ENCODE measurements at regions not wholly inside any gene's neighbourhood (a gene's known extent, or its start where the extent isn't known, plus 50 kb on each side); places are given as distances from the start of the nearest gene placed in this dataset.
"Not testable (repeated sequence)": the region's sequence is repeated elsewhere in the genome, so short reads cannot be mapped to it uniquely, and the experiment has no call there.

DNA sequence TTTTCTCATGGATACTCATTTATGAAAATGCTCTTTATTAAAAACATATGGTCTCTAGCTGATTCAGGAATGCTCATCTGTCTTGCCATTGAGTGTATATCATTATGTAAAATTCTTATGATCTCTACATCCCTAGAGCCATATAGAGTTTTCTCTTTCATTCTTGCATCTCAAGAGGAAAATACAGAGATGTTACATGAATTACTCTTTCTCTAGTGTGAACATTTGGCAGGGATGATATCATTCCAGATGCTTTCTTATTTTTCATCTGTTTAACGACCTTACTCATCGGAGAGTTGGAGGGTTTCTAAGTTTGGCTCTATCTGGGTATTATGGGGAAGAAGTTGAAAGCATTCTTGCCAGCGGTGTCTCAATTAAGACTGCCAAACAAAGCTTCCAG, 202.9 kb upstream of the SLC7A11 start:
- peaks cover 4% of the 10 kb centered on the region; the same call in 1 of the 2 replicates for H3K9me3 ChIP-seq (ENCODE audit: control insufficient read depth, insufficient read depth, low read length)
- DNase-seq (ENCODE audit: low read depth, low spot score), result no peak
- H3K27ac ChIP-seq (ENCODE audit: low read depth, low read length), result no peak overlapping the region
- no peaks in the 10 kb centered on the region for H3K27me3 ChIP-seq (ENCODE audit: control insufficient read depth, insufficient read depth, low read length)
- TF ChIP-seq, protein P1, sequence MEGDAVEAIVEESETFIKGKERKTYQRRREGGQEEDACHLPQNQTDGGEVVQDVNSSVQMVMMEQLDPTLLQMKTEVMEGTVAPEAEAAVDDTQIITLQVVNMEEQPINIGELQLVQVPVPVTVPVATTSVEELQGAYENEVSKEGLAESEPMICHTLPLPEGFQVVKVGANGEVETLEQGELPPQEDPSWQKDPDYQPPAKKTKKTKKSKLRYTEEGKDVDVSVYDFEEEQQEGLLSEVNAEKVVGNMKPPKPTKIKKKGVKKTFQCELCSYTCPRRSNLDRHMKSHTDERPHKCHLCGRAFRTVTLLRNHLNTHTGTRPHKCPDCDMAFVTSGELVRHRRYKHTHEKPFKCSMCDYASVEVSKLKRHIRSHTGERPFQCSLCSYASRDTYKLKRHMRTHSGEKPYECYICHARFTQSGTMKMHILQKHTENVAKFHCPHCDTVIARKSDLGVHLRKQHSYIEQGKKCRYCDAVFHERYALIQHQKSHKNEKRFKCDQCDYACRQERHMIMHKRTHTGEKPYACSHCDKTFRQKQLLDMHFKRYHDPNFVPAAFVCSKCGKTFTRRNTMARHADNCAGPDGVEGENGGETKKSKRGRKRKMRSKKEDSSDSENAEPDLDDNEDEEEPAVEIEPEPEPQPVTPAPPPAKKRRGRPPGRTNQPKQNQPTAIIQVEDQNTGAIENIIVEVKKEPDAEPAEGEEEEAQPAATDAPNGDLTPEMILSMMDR (IDR thresholded peaks at IDR 0.05; ENCODE audit: low read depth, low read length), result no peak
- ChIA-PET POLR2A (no interaction called here), CTCF (no interaction called here)
- H3K4me3 ChIP-seq (ENCODE audit: low read depth, low read length), result no peak overlapping the region

DNA sequence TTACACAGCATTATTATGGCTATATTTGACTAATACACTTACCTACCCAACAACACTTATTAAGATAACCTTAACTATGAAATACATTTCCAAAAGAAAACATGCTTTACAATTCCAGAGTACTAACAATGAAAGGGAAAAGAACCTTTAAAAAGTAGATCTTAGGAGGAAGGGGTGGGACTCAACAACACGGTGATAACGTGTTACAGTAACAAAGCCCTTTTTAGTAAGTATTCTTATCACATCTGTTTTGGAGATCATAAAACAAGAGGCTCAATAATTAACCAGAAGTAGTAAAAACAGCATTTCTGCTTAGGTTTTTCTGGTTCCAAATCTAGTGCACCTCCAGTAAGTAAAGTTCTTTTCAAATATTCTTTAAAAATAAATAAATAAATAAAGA, 202.1 kb upstream of the SLC7A11 start:
- Histone ChIP-seq H3K4me3 (ENCODE audit: low read depth, low read length) (no peak overlapping the region), H3K27ac (ENCODE audit: low read depth, low read length) (no peak overlapping the region), H3K9me3 (ENCODE audit: control insufficient read depth, insufficient read depth, low read length) (peaks cover 4% of the 10 kb centered on the region; the same call in 1 of the 2 replicates), H3K27me3 (ENCODE audit: control insufficient read depth, insufficient read depth, low read length) (no peaks in the 10 kb centered on the region)
- DNase-seq (ENCODE audit: low read depth, low spot score), result no peak
- TF ChIP-seq, protein P1 (IDR thresholded peaks at IDR 0.05; ENCODE audit: low read depth, low read length), result no peak
- POLR2A ChIA-PET, result no interaction called here
- CTCF ChIA-PET, result no interaction called here

DNA sequence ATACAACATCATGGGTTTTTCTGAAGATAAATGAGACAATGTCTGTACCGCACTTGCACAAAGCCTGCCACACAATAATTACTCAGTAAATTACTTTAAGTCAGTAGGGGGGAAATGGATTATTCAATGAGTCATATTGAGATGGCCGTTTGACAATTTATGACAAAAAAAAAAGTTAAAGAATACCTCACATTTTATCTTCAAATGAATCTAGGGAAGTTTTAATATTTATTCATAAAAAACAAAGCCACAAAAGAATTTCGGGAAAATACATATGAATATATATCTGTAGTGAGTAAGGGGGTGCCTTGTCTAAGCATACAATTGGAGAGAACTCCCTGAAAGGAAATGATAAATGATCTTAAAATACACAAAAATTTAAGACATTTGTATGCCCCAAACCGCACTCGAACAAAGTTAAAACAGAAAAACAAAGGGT, 197.0 kb upstream of the SLC7A11 start:
- DNase-seq (ENCODE audit: low read depth, low spot score), result no peak
- TF ChIP-seq, protein P1 (IDR thresholded peaks at IDR 0.05; ENCODE audit: low read depth, low read length), result no peak
- CTCF ChIA-PET, result no interaction called here
- Histone ChIP-seq H3K27me3 (ENCODE audit: control insufficient read depth, insufficient read depth, low read length) (no peaks in the 10 kb centered on the region), H3K27ac (ENCODE audit: low read depth, low read length) (no peak overlapping the region), H3K9me3 (ENCODE audit: control insufficient read depth, insufficient read depth, low read length) (peaks cover 4% of the 10 kb centered on the region; the same call in 1 of the 2 replicates), H3K4me3 (ENCODE audit: low read depth, low read length) (no peak overlapping the region)
- POLR2A ChIA-PET, result no interaction called here

DNA sequence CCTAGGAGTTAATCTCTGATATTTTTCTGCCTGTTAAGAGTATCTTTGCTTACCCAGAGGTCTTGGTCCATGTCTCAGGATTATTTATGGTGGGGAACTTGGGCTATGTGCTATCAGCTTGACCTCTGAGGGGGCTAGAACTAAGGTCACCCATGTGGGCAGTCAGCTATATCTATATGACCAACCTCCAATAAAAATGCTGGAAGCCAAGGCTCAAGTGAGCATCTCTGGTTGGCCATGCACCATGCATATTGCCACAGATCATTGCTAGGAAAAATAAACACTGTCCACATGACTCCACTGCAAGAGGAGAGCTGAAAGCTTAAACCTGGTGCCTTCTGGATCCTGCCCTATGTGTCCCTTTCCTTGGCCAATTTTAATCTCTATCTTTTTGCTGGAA, 196.5 kb upstream of the SLC7A11 start:
- POLR2A ChIA-PET, result interaction anchor here (0.6 kb wide), 1 partner anchor 9 kb away, joined by 4 read pairs; no protein-coding TSS in a partner anchor
- Histone ChIP-seq H3K4me3 (ENCODE audit: low read depth, low read length) (no peak overlapping the region), H3K27ac (ENCODE audit: low read depth, low read length) (no peak overlapping the region), H3K9me3 (ENCODE audit: control insufficient read depth, insufficient read depth, low read length) (peaks cover 4% of the 10 kb centered on the region; the same call in 1 of the 2 replicates), H3K27me3 (ENCODE audit: control insufficient read depth, insufficient read depth, low read length) (no peaks in the 10 kb centered on the region)
- CTCF ChIA-PET, result no interaction called here
- no peak for DNase-seq (ENCODE audit: low read depth, low spot score)
- TF ChIP-seq, protein P1 (IDR thresholded peaks at IDR 0.05; ENCODE audit: low read depth, low read length), result no peak

DNA sequence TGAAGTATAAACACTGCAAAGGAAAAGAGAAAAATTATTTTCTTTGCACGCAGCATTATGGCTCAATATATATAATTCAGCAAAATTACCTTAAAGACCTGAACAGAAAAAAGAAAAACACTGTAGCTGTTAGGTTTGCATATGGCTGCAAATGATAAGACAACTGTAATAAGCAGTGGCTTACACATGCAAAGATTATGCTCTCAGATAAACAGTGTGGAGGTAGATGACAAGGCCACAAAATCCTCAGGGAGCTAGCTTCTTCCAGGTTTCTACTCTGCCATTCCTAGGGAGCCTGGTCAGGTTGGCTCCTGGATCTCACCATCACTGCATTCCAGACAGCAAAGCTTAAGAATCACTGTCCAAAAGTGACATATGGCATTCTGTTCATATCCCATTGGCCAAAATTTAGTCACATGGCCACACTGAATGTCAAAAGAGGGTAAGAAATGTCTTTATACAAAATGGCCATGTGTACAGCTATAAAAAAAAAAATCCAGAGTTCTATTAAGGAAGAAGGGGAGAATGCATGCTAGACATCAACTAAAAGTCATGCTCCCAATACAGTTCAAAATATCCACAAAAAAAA, 195.2 kb upstream of the SLC7A11 start:
- H3K27me3 ChIP-seq (ENCODE audit: control insufficient read depth, insufficient read depth, low read length), result no peaks in the 10 kb centered on the region
- no peak for DNase-seq (ENCODE audit: low read depth, low spot score)
- CTCF ChIA-PET, result no interaction called here
- H3K27ac ChIP-seq (ENCODE audit: low read depth, low read length), result no peak overlapping the region
- POLR2A ChIA-PET, result no interaction called here
- H3K4me3 ChIP-seq (ENCODE audit: low read depth, low read length), result no peak overlapping the region
- TF ChIP-seq, protein P1 (IDR thresholded peaks at IDR 0.05; ENCODE audit: low read depth, low read length), result no peak
- no peaks in the 10 kb centered on the region for H3K9me3 ChIP-seq (ENCODE audit: control insufficient read depth, insufficient read depth, low read length)

DNA sequence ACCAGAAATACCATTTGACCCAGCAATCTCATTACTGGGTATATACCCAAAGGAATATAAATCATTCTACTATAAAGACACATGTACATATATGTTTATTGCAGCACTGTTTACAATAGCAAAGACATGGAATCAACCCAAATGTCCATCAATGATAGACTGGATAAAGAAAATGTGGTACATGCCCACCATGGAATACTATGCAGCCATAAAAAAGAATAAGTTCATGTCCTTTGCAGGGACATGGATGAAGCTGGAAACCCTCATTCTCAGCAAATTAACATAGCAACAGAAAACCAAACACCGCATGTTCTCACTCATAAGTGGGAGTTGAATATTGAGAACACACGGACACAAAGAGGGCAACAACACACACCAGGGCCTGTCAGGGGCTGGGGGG, 193.6 kb upstream of the SLC7A11 start:
- DNase-seq (ENCODE audit: low read depth, low spot score); CTCF ChIA-PET; H3K4me3 ChIP-seq (ENCODE audit: low read depth, low read length): not testable (repeated sequence)

DNA sequence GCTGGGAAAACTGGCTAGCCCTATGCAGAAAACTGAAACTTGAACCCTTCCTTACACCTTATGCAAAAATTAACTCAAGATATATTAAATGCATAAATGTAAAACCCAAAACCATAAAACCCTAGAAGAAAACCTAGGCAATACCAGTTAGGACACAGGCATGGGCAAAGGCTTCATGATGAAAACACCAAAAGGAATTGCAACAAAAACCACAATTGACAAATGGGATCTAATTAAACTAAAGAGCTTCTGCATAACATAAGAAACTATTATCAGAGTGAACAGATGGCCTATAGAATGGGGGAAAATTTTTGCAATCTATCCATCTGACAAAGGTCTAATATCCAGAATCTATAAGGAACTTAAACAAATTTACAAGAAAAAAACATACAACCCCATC, 192.9 kb upstream of the SLC7A11 start:
- H3K9me3 ChIP-seq (ENCODE audit: control insufficient read depth, insufficient read depth, low read length); POLR2A ChIA-PET; H3K27me3 ChIP-seq (ENCODE audit: control insufficient read depth, insufficient read depth, low read length); H3K4me3 ChIP-seq (ENCODE audit: low read depth, low read length); CTCF ChIA-PET; DNase-seq (ENCODE audit: low read depth, low spot score); H3K27ac ChIP-seq (ENCODE audit: low read depth, low read length): not testable (repeated sequence)

More for the DNA sequence above, 193.6 kb upstream of the SLC7A11 start:
- H3K27ac ChIP-seq (ENCODE audit: low read depth, low read length); POLR2A ChIA-PET; H3K27me3 ChIP-seq (ENCODE audit: control insufficient read depth, insufficient read depth, low read length); H3K9me3 ChIP-seq (ENCODE audit: control insufficient read depth, insufficient read depth, low read length): not testable (repeated sequence)
